HT-29 (cell line): ENCODE measurements at regions not wholly inside any gene's neighbourhood (a gene's known extent, or its start where the extent isn't known, plus 50 kb on each side); places are given as distances from the start of the nearest gene placed in this dataset.

Source experiments
- DNase-seq: peaks from one replicate; pipeline ENCODE4 v3.0.0-alpha.2; 2015; ENCODE audit warnings: low spot score

GRCh38 chr7:18081617-18082016, 54.0 kb upstream of the PRPS1L1 start:
- DNase-seq, result no peak

- DNase-seq, result no peak
Measured at GRCh38 chr7:18082169-18082568, 54.5 kb upstream of the PRPS1L1 start.

GRCh38 chr7:18086165-18087025, 58.7 kb upstream of the PRPS1L1 start:
- DNase-seq, result no peak

GRCh38 chr7:18087026-18087686, 59.5 kb upstream of the PRPS1L1 start:
- no peak for DNase-seq

GRCh38 chr7:18087687-18088078, 60.0 kb upstream of the PRPS1L1 start:
- DNase-seq, result no peak

GRCh38 chr7:18096087-18096486, 68.4 kb upstream of the PRPS1L1 start:
- DNase-seq, result no peak

- no peak for DNase-seq
Measured at GRCh38 chr7:18102576-18102975, 74.9 kb upstream of the PRPS1L1 start.

- no peak for DNase-seq
Measured at GRCh38 chr7:18103436-18104218, 76.0 kb upstream of the PRPS1L1 start.

- no peak for DNase-seq
Measured at GRCh38 chr7:18109762-18110161, 82.1 kb upstream of the PRPS1L1 start.

- DNase-seq, result no peak
Measured at GRCh38 chr7:18116661-18117060, 89.0 kb upstream of the PRPS1L1 start.

GRCh38 chr7:18117482-18117881, 89.8 kb upstream of the PRPS1L1 start:
- no peak for DNase-seq

- DNase-seq, result peak; percentile 7
Measured at GRCh38 chr7:18119985-18120384, 92.3 kb upstream of the PRPS1L1 start.

GRCh38 chr7:18123508-18124239, 96.0 kb upstream of the PRPS1L1 start:
- no peak for DNase-seq

- DNase-seq, result no peak
Measured at GRCh38 chr7:18125476-18125875, 97.8 kb upstream of the PRPS1L1 start.

- DNase-seq, result peak; percentile 30
Measured at GRCh38 chr7:18126281-18126680, 98.6 kb upstream of the PRPS1L1 start.

- DNase-seq, result no peak
Measured at GRCh38 chr7:18128846-18129245, 101.2 kb upstream of the PRPS1L1 start.

- no peak for DNase-seq
Measured at GRCh38 chr7:18132811-18133210, 105.2 kb upstream of the PRPS1L1 start.

GRCh38 chr7:18133921-18134320, 106.3 kb upstream of the PRPS1L1 start:
- DNase-seq, result no peak

- DNase-seq, result no peak
Measured at GRCh38 chr7:18140943-18141342, 113.3 kb upstream of the PRPS1L1 start.

GRCh38 chr7:18144166-18144565, 116.5 kb upstream of the PRPS1L1 start:
- DNase-seq, result no peak

- DNase-seq, result no peak
Measured at GRCh38 chr7:18145160-18145559, 117.5 kb upstream of the PRPS1L1 start.

GRCh38 chr7:18151422-18151821, 123.8 kb upstream of the PRPS1L1 start:
- DNase-seq, result peak; percentile 29
